Common myeloid progenitor, CD34-positive (primary cell): ENCODE measurements at regions not wholly inside any gene's neighbourhood (a gene's known extent, or its start where the extent isn't known, plus 50 kb on each side); places are given as distances from the start of the nearest gene placed in this dataset.

Source experiments
- CTCF ChIA-PET: fragments of 350-600 bp; sonication (Branson Sonifier 250); formaldehyde crosslinking; loops from one replicate; lab custom pipeline; 2021; ENCODE audit warnings: antibody characterized with exemption; lab: Charles Lee
- POLR2A ChIA-PET: fragments of 350-600 bp; sonication (Branson Sonifier 250); formaldehyde crosslinking; loops from one replicate; lab custom pipeline; 2021; ENCODE audit warnings: antibody characterized with exemption; lab: Charles Lee
- DNase-seq, 3 donors: peaks; one replicate each; pipeline versions ENCODE4 v3.0.0 to v3.0.0-alpha.2; 2013
- H3K27ac ChIP-seq, 2 experiments: 1 replicate in 1 of 2; 2 replicates in 1 of 2; pipeline ENCODE4 v1.7.0; 2013; ENCODE audit warnings: inconsistent platforms in 2 of 2, low read length in 2 of 2, mild to moderate bottlenecking in 2 of 2, low read depth in 1 of 2, moderate library complexity in 1 of 2; ENCODE audit not compliant: severe bottlenecking in 2 of 2, insufficient read depth in 1 of 2, poor library complexity in 1 of 2
- H3K27me3 ChIP-seq, 5 experiments: replicated peaks in 2 of 5; 1 replicate in 3 of 5; 2 replicates in 2 of 5; pipeline versions ENCODE4 v1.6.1 to v1.7.0; 2013; ENCODE audit warnings: low read length in 4 of 5, mild to moderate bottlenecking in 2 of 5, moderate library complexity in 2 of 5, inconsistent platforms in 1 of 5; ENCODE audit not compliant: insufficient read depth in 5 of 5, control insufficient read depth in 4 of 5
- H3K36me3 ChIP-seq, 4 experiments: 1 replicate in 2 of 4; 2 replicates in 2 of 4; pipeline versions ENCODE4 v1.6.1 to v1.7.0; 2013; ENCODE audit warnings: low read length in 3 of 4, control low read depth in 1 of 4, mild to moderate bottlenecking in 1 of 4; ENCODE audit not compliant: control insufficient read depth in 4 of 4, insufficient read depth in 4 of 4
- H3K4me1 ChIP-seq, 4 experiments: 1 replicate in 3 of 4; 2 replicates in 1 of 4; pipeline versions ENCODE4 v1.6.1 to v1.7.1; 2013; ENCODE audit warnings: low read length in 3 of 4, mild to moderate bottlenecking in 3 of 4, control low read depth in 1 of 4, inconsistent platforms in 1 of 4, moderate library complexity in 1 of 4; ENCODE audit not compliant: control insufficient read depth in 4 of 4, insufficient read depth in 4 of 4; ENCODE audit errors: control extremely low read depth in 1 of 4
- H3K4me3 ChIP-seq, 7 experiments: 1 replicate in 4 of 7; 2 replicates in 3 of 7; pipeline versions ENCODE4 v1.5.1 to v1.7.0; 2013; ENCODE audit warnings: mild to moderate bottlenecking in 7 of 7, low read length in 6 of 7, moderate library complexity in 6 of 7, inconsistent platforms in 2 of 7, low read depth in 2 of 7, control low read depth in 1 of 7; ENCODE audit not compliant: insufficient read depth in 4 of 7, control insufficient read depth in 1 of 7; ENCODE audit errors: extremely low read depth in 1 of 7
- H3K9me3 ChIP-seq, 5 experiments: 1 replicate in 4 of 5; 2 replicates in 1 of 5; pipeline versions ENCODE4 v1.6.1 to v1.7.1; 2013; ENCODE audit warnings: low read length in 4 of 5, mild to moderate bottlenecking in 2 of 5, inconsistent platforms in 1 of 5, low read depth in 1 of 5, moderate library complexity in 1 of 5; ENCODE audit not compliant: control insufficient read depth in 4 of 5, insufficient read depth in 2 of 5; ENCODE audit errors: control extremely low read depth in 1 of 5
- WGBS: methylation state at CpG from one replicate; pipeline ENCODE4 v1.1.5; 2013; ENCODE audit not compliant: insufficient coverage; 5-methylcytosine and 5-hydroxymethylcytosine counted together

DNA sequence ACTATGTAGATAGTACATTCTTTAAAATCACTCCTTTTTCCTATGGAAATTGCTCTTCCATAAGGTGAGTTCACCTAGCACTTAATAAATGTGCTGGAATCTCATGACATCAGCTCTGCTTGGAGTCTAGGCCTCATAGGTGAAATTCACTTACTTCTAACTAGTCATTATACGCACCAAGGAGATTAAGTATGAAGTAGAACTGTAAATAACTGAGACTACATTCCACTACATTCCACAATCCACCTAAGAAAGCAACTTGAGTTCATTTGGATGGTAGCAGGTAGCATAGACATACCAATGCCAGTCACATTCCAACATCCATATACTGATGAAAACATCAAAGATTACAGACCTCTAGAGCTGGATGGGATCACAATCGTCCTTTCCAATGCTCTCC, 64.3 kb downstream of the NIBAN1 start:
- POLR2A ChIA-PET, result no interaction called here
- Histone ChIP-seq H3K27ac (no peak overlapping the region), H3K9me3 (no peaks in the 10 kb centered on the region), H3K4me3 (no peak overlapping the region), H3K4me1 (peaks cover 0 to 7% (median 2%) of the 10 kb centered on the region in 4 experiments), H3K36me3 (no peaks in the 10 kb centered on the region), H3K27me3 (no peaks in the 10 kb centered on the region)
- DNase-seq, result no peak
- CTCF ChIA-PET, result no interaction called here
- WGBS, result no CpG with 5 or more reads among the region's 2 CpGs

DNA sequence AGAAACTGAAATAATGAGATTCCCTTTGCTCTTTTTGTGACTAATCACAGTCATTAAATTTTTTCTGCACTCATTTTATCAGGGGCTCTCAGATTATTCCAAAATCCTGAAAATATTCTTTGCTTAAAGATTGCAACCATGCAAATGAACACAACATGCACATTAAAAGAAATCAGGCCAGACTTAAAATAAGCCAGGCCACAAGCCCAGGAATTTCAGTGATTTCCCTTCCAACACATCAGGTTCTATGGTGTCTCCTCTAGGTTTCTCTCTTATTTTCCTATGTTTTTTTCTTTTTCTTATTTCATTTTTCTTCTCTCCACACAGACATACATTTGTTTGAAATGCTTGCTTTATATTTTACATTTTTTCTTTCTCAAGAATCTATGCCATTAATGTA, 65.3 kb downstream of the NIBAN1 start:
- Histone ChIP-seq H3K27ac (no peak overlapping the region), H3K27me3 (no peaks in the 10 kb centered on the region), H3K9me3 (no peaks in the 10 kb centered on the region), H3K36me3 (no peaks in the 10 kb centered on the region), H3K4me1 (peaks cover 0 to 8% (median 2%) of the 10 kb centered on the region in 4 experiments), H3K4me3 (no peak overlapping the region)
- no peak for DNase-seq
- CTCF ChIA-PET, result no interaction called here
- POLR2A ChIA-PET, result no interaction called here

DNA sequence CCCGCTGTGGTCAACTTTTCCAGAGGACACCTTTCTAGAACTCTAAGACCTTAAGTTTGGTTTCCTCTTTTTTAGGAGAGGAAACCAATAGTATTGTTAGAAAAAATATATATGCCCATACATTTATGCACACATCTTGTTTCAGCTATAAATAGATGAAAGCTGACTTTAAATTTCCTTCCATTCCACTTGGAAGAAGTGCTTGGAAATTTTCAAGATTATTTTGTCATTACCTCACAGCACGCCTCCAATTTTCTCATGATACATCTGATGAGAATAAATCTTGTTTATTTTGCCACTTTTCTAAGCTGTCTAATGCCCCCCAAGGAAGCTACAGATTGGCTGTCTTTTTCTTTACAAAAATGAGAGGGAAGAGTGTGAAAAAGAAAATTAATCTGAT, 65.8 kb downstream of the NIBAN1 start:
- DNase-seq, result no peak
- no peaks in the 10 kb centered on the region for H3K36me3 ChIP-seq
- H3K27me3 ChIP-seq, result no peaks in the 10 kb centered on the region
- peaks cover 0 to 8% (median 2%) of the 10 kb centered on the region in 4 experiments for H3K4me1 ChIP-seq
- POLR2A ChIA-PET, result no interaction called here
- H3K9me3 ChIP-seq, result no peaks in the 10 kb centered on the region
- H3K27ac ChIP-seq, result no peak overlapping the region
- CTCF ChIA-PET, result interaction anchor here (0.6 kb wide), 1 partner anchor 299 kb away, joined by 3 read pairs; no protein-coding TSS in a partner anchor
- WGBS, result no CpG with 5 or more reads among the region's 2 CpGs
- no peak overlapping the region for H3K4me3 ChIP-seq

DNA sequence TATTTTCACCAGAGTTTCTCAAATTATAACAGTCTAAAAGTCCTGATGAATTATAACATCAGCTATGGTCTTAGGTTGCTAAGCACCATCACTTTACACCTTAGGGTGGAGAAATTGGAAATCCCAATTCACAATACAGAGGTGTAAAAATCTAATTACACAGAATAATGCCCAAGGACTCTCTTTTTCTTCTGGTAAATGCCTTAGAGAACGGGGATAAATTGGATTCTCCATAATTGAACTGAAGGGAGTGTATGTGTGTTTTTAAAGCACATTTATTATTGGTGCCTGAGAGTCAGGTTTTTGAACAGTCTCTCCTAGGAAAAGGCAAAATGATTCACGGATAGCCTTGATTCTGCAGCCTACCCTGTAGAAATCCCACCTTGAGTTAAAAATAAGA, 66.8 kb downstream of the NIBAN1 start:
- WGBS, result 100% methylated on average over 1 of the region's 2 CpGs
- Histone ChIP-seq H3K27ac (no peak overlapping the region), H3K4me1 (peaks cover 0 to 5% (median under 1%) of the 10 kb centered on the region in 4 experiments), H3K9me3 (no peaks in the 10 kb centered on the region), H3K4me3 (no peak overlapping the region), H3K27me3 (no peaks in the 10 kb centered on the region), H3K36me3 (no peaks in the 10 kb centered on the region)
- POLR2A ChIA-PET, result no interaction called here
- CTCF ChIA-PET, result interaction anchor here (0.6 kb wide), 1 partner anchor 28 kb away, joined by 3 read pairs; no protein-coding TSS in a partner anchor
- no peak for DNase-seq

DNA sequence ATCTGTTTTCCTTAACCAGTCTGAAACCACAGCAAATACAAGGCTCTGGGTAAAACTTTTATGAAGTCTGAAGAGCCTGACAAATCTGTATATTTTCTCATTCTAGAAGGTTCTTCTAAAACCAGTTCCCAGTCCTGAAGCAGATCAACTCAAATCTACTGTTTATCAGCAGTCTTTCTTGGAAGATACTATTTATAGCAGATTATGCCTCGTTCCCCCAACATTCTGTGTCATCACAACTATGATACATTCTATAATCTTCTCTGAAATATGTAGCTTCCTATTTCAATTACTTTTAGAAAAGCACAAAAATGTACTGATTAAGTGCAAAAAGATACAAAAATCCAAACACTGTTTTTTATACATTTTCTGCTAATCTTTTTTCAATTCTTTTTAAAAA, 67.5 kb downstream of the NIBAN1 start:
- no peak for DNase-seq
- CTCF ChIA-PET, result interaction anchor here (1.3 kb wide), 1 partner anchor 16 kb away, joined by 3 read pairs; no protein-coding TSS in a partner anchor
- no CpG with 5 or more reads among the region's 1 CpG for WGBS
- Histone ChIP-seq H3K27me3 (no peaks in the 10 kb centered on the region), H3K9me3 (no peaks in the 10 kb centered on the region), H3K4me3 (no peak overlapping the region), H3K27ac (no peak overlapping the region), H3K4me1 (peaks cover 0 to 2% (median 0%) of the 10 kb centered on the region in 4 experiments), H3K36me3 (no peaks in the 10 kb centered on the region)
- POLR2A ChIA-PET, result no interaction called here

DNA sequence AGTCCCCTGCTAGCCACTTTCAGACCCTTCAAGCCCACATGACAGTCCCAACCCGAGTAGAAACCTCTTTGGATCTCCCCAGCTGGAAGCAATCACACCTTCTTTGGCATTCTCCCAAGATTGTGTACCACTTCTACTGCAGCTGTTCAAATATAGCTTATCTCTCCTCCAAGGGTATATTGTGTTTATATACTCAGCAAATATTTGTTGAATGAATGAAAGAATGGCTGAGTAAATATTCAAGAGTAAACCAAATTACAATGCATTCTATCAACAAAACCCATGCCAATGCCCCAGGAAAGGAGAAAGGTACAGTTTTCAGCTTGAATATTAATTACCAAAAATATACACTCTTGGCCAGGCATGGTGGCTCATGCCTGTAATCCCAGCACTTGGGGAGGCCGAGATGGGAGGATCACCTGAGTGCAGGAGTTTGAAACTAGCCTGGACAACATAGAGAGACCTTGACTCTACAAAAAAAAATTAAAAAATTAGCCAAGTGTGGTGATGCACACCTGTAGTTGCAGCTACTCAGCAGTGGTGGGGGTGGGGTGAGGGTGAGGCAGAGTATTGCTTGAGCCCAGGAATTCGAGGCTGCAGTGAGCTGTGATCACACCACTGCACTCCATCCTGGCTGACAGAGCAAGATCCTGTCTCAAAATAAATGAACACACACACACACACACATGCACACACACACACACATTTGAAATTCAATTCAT, 68.5 kb downstream of the NIBAN1 start:
- POLR2A ChIA-PET, result interaction anchor here (0.6 kb wide), 1 partner anchor 88 kb away, joined by 3 read pairs; no protein-coding TSS in a partner anchor
- DNase-seq, result no peak
- no peaks in the 10 kb centered on the region for H3K27me3 ChIP-seq
- H3K27ac ChIP-seq, result no peak overlapping the region
- H3K9me3 ChIP-seq, result no peaks in the 10 kb centered on the region
- peaks cover 0 to 2% (median 0%) of the 10 kb centered on the region in 4 experiments for H3K4me1 ChIP-seq
- no peaks in the 10 kb centered on the region for H3K36me3 ChIP-seq
- H3K4me3 ChIP-seq, result no peak overlapping the region
- WGBS, result 100% methylated on average over 2 of the region's 3 CpGs
- CTCF ChIA-PET, result interaction anchor here (1.3 kb wide), 1 partner anchor 17 kb away, joined by 3 read pairs; no protein-coding TSS in a partner anchor

DNA sequence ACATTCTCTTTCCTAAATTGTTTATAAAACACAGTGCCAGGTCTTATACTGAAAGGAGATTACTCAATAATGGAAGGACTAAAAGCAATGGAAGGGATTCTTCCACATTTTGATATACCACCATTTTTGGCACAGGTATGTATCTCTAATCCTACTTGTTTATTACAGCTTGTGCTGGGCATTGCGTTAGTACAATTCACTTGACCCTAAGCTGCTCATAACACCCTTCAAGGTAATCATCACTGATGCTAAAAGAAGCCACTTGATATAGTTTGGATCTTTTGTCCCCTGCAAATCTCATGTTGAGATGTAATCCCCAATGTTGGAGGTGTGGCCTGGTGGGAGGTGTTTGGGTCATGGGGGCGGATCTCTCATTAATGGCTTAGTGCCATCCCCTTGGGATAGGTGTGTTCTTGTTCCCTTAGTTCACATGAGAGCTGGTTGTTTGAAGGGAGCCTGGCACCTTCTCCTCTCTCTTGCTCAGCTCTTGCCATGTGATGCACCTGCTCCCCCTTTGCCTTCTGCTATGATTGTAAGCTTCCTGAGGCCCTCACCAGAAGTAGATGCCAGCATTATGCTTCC, 71.1 kb downstream of the NIBAN1 start:
- ChIA-PET CTCF (interaction anchor here (0.6 to 1.5 kb wide), 4 partner anchors 13 to 158 kb away, joined by 3 to 5 read pairs (median 4); no protein-coding TSS in a partner anchor), POLR2A (interaction anchor here (0.6 kb wide), 1 partner anchor 12 kb away, joined by 3 read pairs; no protein-coding TSS in a partner anchor)
- no peak overlapping the region for H3K4me3 ChIP-seq
- H3K9me3 ChIP-seq, result no peaks in the 10 kb centered on the region
- H3K27me3 ChIP-seq, result no peaks in the 10 kb centered on the region
- peaks cover 0 to 10% (median 1%) of the 10 kb centered on the region in 4 experiments for H3K36me3 ChIP-seq
- H3K4me1 ChIP-seq, result peaks cover 0 to 2% (median 0%) of the 10 kb centered on the region in 4 experiments
- H3K27ac ChIP-seq, result no peak overlapping the region
- DNase-seq, result no peak
- WGBS, result 100% methylated on average over 2 of the region's 2 CpGs
